SU-DHL-6 (cell line): ENCODE measurements at regions not wholly inside any gene's neighbourhood (a gene's known extent, or its start where the extent isn't known, plus 50 kb on each side); places are given as distances from the start of the nearest gene placed in this dataset.
A peak's percentile ranks its signal among the peaks of the same experiment; 100 is the strongest.

Experiments used
- H2AFZ ChIP-seq: fragments of 200-600 bp; sonication (generic); 2 replicates; pipeline ENCODE4 v1.6.1; 2014; ENCODE audit warnings: low read depth, mild to moderate bottlenecking, moderate library complexity, mixed read lengths, antibody characterized with exemption, low read length; ENCODE audit not compliant: severe bottlenecking
- H3F3A ChIP-seq: fragments of 200-600 bp; shearing (Covaris generic); 2 replicates; pipeline ENCODE4 v1.6.0; 2016; ENCODE audit warnings: antibody characterized with exemption, mild to moderate bottlenecking; ENCODE audit not compliant: insufficient read depth
- H3K27ac ChIP-seq: fragments of 200-600 bp; sonication (generic); 2 replicates; pipeline ENCODE4 v1.5.1; 2016; ENCODE audit warnings: low read depth, mild to moderate bottlenecking, low read length, moderate library complexity, mixed read lengths
- H3K27me3 ChIP-seq: fragments of 200-600 bp; sonication (generic), shearing (Covaris generic); 2 replicates; pipeline ENCODE4 v1.6.0; 2014; ENCODE audit warnings: mild to moderate bottlenecking, low read length
- H3K36me3 ChIP-seq: fragments of 200-600 bp; sonication (generic); 2 replicates; pipeline ENCODE4 v1.6.1; 2014; ENCODE audit warnings: mild to moderate bottlenecking, low read length, mixed read lengths
- H3K4me2 ChIP-seq: fragments of 300-600, 200-600 bp; shearing (Covaris generic), sonication (generic); 2 replicates; pipeline ENCODE4 v1.6.0; 2014; ENCODE audit warnings: low read length, low read depth, mild to moderate bottlenecking; ENCODE audit not compliant: poor library complexity, severe bottlenecking
- H3K4me3 ChIP-seq: fragments of 200-600 bp; sonication (generic); 2 replicates; pipeline ENCODE4 v1.5.1; 2014; ENCODE audit warnings: antibody characterized with exemption, low read length, mild to moderate bottlenecking, mixed read lengths; ENCODE audit not compliant: insufficient read depth, poor library complexity, severe bottlenecking
- H3K79me2 ChIP-seq: fragments of 200-600 bp; sonication (generic); 2 replicates; pipeline ENCODE4 v1.6.1; 2014; ENCODE audit warnings: mild to moderate bottlenecking, low read length, moderate library complexity; ENCODE audit not compliant: insufficient read depth
- H3K9ac ChIP-seq: fragments of 200-600 bp; sonication (generic); 2 replicates; pipeline ENCODE4 v1.7.0; 2014; ENCODE audit warnings: mild to moderate bottlenecking, low read length
- H3K9me2 ChIP-seq: fragments of 200-600 bp; sonication (generic); replicated peaks from 2 replicates; pipeline ENCODE4 v1.6.1; 2014; ENCODE audit warnings: low read length; ENCODE audit not compliant: insufficient read depth
- H3K9me3 ChIP-seq: fragments of 200-600 bp; sonication (generic); 2 replicates; pipeline ENCODE4 v1.6.1; 2014; ENCODE audit warnings: low read length, mixed read lengths; ENCODE audit not compliant: insufficient read depth
- H4K20me1 ChIP-seq: fragments of 200-600 bp; sonication (generic); 2 replicates; pipeline ENCODE4 v1.6.1; 2014; ENCODE audit warnings: low read depth, mild to moderate bottlenecking, antibody characterized with exemption, low read length, moderate library complexity, mixed read lengths
- EZH2phosphoT487 ChIP-seq: fragments of 200-600 bp; sonication (generic), shearing (Covaris generic); conservative IDR thresholded peaks from 2 replicates; pipeline ENCODE4 v1.6.1; 2018; ENCODE audit warnings: mild to moderate bottlenecking, antibody characterized with exemption, low read length, moderate library complexity, mixed read lengths
- TF ChIP-seq, protein P1 (sequence below): fragments of 200-600 bp; sonication (generic); IDR thresholded peaks from one replicate; pipeline ENCODE4 v1.5.1; 2017; ENCODE audit warnings: antibody characterized with exemption, mild to moderate bottlenecking, low read length, moderate library complexity; ENCODE audit not compliant: insufficient read depth, poor library complexity, severe bottlenecking

- H3K9me3 ChIP-seq = no peaks in the 10 kb centered on the region
- TF ChIP-seq EZH2phosphoT487 = no peak
- TF ChIP-seq, protein P1, sequence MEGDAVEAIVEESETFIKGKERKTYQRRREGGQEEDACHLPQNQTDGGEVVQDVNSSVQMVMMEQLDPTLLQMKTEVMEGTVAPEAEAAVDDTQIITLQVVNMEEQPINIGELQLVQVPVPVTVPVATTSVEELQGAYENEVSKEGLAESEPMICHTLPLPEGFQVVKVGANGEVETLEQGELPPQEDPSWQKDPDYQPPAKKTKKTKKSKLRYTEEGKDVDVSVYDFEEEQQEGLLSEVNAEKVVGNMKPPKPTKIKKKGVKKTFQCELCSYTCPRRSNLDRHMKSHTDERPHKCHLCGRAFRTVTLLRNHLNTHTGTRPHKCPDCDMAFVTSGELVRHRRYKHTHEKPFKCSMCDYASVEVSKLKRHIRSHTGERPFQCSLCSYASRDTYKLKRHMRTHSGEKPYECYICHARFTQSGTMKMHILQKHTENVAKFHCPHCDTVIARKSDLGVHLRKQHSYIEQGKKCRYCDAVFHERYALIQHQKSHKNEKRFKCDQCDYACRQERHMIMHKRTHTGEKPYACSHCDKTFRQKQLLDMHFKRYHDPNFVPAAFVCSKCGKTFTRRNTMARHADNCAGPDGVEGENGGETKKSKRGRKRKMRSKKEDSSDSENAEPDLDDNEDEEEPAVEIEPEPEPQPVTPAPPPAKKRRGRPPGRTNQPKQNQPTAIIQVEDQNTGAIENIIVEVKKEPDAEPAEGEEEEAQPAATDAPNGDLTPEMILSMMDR = no peak
- no peaks in the 10 kb centered on the region for H3F3A ChIP-seq
Observed at GRCh38 chr5:133756036-133756435, 143.7 kb upstream of the FSTL4 start.

DNA sequence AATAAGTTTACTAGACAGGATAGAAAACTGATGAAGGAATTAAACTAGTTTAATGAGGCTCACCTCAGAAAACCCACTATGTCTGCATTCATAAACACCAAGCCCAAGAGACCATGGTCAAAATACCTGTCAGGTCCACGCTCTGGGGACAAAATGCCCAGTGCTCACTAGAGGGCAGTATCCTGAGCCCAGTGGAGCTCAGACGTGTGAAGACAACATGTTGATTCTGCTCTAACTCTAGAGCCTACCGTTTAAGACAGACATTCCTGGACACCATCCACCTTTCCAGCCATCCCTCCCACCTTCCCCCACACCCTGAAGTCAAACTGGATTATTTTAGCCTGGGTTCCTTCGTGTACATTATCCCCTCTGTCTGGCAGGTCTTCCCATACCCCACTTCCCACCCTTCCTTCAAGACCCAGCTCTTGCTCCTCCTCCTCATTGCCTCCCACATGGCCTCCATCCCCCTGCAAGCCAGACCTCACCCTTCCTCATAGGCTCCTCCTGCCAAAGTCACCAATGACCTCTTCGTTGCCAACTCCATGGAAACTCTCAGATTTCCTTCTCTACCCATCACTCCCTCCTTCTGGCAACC, 142.3 kb upstream of the FSTL4 start:
- H3K27me3 ChIP-seq = no peaks in the 10 kb centered on the region

More at GRCh38 chr5:133756036-133756435, 143.7 kb upstream of the FSTL4 start:
- Histone ChIP-seq H2AFZ (no peak overlapping the region), H3K4me3 (no peak overlapping the region), H3K27ac (no peak overlapping the region), H4K20me1 (no peaks in the 10 kb centered on the region), H3K27me3 (no peaks in the 10 kb centered on the region), H3K9ac (no peak overlapping the region), H3K36me3 (no peaks in the 10 kb centered on the region), H3K4me2 (no peak overlapping the region), H3K9me2 (no peaks in the 10 kb centered on the region), H3K79me2 (no peaks in the 10 kb centered on the region)

GRCh38 chr5:133753856-133754255, 141.5 kb upstream of the FSTL4 start:
- H3K9ac ChIP-seq = no peak overlapping the region
- no peak overlapping the region for H3K4me3 ChIP-seq
- no peak for TF ChIP-seq EZH2phosphoT487
- no peak overlapping the region for H3K4me2 ChIP-seq
- H3F3A ChIP-seq = no peaks in the 10 kb centered on the region
- no peaks in the 10 kb centered on the region for H3K9me3 ChIP-seq
- H3K79me2 ChIP-seq = no peaks in the 10 kb centered on the region
- H3K27ac ChIP-seq = no peak overlapping the region
- no peaks in the 10 kb centered on the region for H3K9me2 ChIP-seq
- no peaks in the 10 kb centered on the region for H4K20me1 ChIP-seq
- no peaks in the 10 kb centered on the region for H3K36me3 ChIP-seq
- no peaks in the 10 kb centered on the region for H3K27me3 ChIP-seq
- no peak overlapping the region for H2AFZ ChIP-seq

More for the DNA sequence above, 142.3 kb upstream of the FSTL4 start:
- Histone ChIP-seq H3K9me3 (no peaks in the 10 kb centered on the region), H3K4me3 (no peak overlapping the region), H3K9me2 (no peaks in the 10 kb centered on the region), H2AFZ (no peak overlapping the region), H3K4me2 (no peak overlapping the region), H3K9ac (no peak overlapping the region), H3K36me3 (no peaks in the 10 kb centered on the region), H4K20me1 (no peaks in the 10 kb centered on the region), H3K27ac (no peak overlapping the region), H3K79me2 (no peaks in the 10 kb centered on the region), H3F3A (no peaks in the 10 kb centered on the region)
- TF ChIP-seq, protein P1 = peak; percentile 31
- TF ChIP-seq EZH2phosphoT487 = no peak

- H3K36me3 ChIP-seq = no peaks in the 10 kb centered on the region
- TF ChIP-seq, protein P1 = no peak
- TF ChIP-seq EZH2phosphoT487 = no peak
- H3K9ac ChIP-seq = no peak overlapping the region
- H3K79me2 ChIP-seq = no peaks in the 10 kb centered on the region
- H3K9me3 ChIP-seq = no peaks in the 10 kb centered on the region
- no peaks in the 10 kb centered on the region for H3F3A ChIP-seq
- H2AFZ ChIP-seq = no peak overlapping the region
- no peaks in the 10 kb centered on the region for H4K20me1 ChIP-seq
- no peak overlapping the region for H3K4me3 ChIP-seq
- no peaks in the 10 kb centered on the region for H3K27me3 ChIP-seq
- no peak overlapping the region for H3K4me2 ChIP-seq
- H3K9me2 ChIP-seq = no peaks in the 10 kb centered on the region
- H3K27ac ChIP-seq = no peak overlapping the region
Observed at GRCh38 chr5:133751846-133752245, 139.5 kb upstream of the FSTL4 start.
